Ramos (cell line): ENCODE measurements at regions not wholly inside any gene's neighbourhood (a gene's known extent, or its start where the extent isn't known, plus 50 kb on each side); places are given as distances from the start of the nearest gene placed in this dataset.
"Not testable (repeated sequence)": the region's sequence is repeated elsewhere in the genome, so short reads cannot be mapped to it uniquely, and the experiment has no call there.

Experiments
- in situ Hi-C: fragments of 300-500 bp; cut with MboI; formaldehyde crosslinking; loops from one replicate; pipeline ENCODE4 v1.14.3; 2022; ENCODE audit warnings: low sequenced_read_pairs; ENCODE audit not compliant: unreplicated experiment

DNA sequence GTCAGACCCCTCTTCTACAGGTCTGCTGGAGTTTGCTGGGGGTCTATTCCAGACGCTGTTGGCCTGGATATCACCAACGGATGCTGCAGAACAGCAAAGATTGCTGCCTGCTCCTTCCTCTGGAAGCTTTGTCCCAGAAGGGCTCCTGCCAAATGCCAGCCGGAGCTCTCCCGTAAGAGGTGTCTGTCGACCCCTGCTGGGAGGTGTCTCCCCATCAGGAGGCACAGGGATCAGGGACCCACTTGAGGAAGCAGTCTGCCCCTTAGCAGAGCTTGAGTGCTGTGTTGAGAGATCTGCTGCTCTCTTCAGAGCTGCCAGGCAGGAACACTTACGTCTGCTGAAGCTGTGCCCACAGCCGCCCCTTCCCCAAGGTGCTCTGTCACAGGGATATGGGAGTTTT lies 122.1 kb upstream of the TNP1 start:
- in situ Hi-C loops = not testable (repeated sequence)

DNA sequence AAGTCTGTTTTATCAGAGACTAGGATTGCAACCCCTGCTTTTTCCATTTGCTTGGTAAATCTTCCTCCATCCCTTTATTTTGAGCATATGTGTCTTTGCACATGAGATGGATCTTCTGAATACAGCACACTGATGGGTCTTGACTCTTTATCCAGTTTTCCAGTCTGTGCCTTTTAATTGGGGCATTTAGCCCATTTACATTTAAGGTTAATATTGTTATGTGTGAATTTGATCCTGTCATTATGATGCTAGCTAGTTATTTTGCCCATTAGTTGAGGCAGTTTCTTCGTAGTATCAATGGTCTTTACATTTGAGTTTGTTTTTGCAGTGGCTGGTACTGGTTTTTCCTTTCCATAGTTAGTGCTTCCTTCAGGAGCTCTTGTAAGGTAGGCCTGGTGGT lies 120.6 kb upstream of the TNP1 start:
- in situ Hi-C loops = not testable (repeated sequence)

DNA sequence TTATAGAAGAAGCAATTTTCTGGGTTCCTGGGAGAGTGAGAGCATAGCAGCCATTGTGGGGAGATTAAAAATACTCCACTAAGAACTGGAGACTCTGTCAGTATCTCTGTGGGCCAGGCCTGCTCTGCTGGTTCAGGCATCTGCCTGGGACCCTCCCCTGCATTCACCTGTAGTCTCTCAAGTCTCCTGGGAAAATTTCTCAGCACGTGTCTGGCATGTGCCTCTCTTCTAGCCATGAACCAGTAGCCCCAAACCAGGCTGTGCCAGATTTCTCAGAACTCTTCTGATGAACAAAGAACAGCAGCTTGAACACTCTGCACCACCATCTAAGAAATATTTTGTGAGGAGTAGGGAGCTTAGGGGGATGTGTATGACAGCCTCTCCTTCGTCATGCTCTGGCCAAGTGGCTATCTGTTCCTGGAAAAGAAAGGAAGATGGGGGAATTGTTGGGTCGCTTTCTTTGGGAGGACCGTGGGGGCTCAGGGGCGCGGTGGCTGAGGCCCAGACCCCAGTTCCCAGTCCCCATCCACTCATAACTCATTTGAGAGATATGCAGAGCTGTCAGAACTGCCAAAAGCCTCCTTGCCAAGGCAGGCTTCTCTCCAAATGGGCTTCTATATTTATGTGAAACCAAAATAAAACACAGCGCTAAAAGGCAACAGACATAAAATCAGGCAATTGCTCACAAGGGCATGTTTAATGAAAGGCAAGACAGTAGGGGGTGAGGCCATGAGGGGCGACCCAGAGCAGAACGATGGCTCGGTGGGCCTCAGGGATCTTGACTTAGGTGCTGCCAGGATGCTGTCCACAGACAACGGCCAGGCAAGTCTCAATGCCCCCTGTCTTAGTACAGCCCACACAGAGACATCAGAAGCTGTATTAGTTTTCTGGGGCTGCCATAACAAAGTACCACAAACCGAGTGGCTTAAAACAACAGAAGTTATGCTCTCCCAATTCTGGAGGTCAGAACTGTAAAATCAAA lies 114.7 kb upstream of the TNP1 start:
- in situ Hi-C loops = no loop called here

DNA sequence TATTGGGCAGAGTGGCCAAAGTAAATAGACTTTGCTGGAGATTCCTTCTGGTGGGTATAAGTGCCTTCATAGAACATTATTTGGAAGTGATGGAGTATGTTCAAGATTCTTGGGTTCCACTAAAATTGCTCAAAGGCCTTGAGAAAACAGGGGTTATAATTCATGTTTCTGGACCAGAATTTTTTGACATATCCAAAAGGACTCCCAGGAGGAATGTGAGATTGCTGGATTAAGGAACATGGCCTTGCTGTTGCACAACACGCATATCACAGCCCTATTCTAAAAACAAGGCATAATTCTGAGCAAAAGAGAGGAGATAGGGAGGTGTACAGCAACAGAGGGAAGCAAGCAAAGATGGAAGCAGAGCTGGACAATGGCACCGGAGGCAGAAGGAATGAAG lies 111.7 kb upstream of the TNP1 start:
- in situ Hi-C loops = no loop called here

DNA sequence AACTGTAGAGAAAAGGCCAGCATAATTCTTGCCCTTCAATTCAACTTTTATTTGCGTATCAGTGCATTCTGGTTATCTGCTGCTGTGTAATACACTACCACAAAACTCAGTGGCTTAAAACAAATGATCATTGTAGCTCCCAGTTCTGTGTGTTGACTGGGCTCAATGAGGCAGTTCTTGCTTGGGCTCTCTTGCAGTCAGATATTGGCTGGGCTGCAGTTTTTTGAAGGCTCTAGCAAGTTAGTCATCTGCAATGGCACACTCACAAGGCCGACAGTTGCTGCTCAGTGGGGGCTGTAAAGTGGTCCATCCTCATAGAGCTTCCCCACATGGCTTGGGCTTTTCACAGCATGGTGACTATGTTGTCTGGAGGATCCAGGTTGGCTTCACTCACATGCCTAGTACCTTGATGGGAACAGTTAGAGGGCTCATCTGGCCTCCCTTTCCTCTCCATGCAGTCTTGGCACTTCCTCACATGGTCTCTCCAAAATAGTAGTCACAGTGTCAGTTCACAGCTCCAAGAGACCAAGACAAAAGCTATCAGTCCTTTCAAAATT lies 110.6 kb upstream of the TNP1 start:
- in situ Hi-C loops = no loop called here

DNA sequence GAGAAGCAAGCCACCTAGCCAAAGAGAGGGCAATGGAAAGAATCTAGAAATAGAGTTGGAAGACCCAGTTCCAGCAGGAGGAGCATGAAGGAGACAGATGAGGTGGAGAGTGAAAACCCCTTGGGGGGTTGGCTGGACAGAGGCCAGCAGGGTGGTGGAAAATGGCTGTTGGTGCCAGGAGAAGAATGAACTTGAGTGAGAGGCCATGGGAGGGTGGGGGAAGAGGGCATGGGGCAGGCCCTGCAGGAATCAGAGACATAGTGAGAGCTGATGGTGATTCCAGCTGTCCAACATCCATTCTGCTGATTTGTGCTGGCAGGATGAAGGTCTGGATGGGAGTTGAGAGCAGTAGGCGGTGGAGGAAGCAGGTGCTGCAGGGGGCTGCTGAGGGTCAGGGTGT lies 108.0 kb upstream of the TNP1 start:
- in situ Hi-C loops = no loop called here

DNA sequence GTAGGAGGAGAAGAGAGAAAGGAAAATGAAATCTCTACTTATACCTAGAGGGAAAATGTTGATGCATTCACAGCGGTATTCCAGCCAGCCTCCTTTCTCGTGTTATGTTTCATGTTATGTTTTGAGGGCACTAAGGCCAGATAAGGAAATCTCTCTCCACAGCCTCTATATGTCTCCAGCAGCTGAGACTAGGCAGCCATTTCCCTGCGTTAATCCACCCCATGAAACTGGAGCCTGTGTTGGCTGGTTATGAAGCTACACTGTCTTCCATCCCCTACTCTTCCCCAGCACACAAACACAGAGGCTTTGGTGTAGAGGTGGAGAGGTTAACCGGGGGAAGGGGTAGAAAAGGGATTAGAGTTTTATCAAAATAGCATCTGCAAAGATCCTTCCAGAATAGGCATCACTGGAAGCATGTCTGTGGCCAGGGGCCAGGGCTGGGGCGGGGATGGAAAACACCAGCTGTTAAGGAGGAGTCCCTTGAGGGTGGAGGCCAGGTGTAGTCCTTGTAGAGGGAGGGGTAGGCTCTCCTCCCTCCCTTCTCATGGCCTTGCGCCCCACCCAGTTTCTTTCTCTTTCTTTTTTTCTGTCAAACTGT lies 100.9 kb upstream of the TNP1 start:
- in situ Hi-C loops = no loop called here

DNA sequence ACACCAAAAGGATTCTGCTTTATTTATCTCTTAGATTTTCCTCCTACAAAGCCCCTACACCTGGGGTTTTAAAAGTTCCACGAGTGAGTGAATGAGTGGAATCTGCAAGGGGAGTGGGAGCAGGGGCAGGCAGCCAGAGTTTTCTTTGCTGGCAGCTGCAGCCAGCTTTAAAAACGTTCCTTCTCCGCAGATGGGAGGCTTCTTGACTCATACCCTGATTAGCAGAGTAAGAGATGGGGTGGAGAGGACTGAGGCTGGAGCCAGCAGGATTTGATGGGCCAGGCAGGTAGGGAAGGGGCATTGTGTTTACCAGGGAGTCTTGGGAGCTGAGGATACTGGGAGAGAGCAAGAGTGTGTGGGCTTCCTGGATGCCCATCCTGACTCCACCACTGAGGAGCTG lies 99.6 kb upstream of the TNP1 start:
- in situ Hi-C loops = no loop called here

DNA sequence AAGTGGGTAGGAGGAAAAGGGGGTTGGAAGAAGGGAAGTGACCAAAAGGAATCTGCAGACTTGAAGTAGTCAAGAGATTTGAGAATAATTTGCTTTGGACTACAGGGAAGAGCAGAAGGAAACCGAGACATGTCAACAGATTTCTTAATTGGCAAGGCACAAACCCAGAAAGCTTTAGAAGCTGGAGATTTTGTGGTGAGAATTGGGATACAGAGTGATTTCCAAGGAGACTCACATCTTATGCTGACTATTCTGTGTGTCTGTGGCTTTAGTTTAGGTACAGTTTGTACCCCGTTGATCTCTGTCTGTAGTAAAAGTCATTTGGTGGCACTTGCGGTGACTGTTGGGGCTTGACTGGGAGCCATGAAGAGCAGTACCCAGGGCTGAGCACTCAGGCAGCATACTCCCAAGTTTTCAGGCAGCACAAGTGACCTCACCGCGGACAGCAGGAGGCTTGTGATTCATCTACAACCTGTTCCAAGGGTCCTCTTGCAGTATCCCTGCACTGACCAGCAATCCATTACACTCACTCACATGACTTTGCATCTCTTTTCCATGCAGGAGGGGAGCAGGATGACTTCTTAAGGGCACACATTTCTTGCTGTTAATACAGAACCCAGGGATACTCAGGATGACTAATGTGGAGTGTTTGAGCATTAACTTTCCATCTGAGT lies 97.1 kb upstream of the TNP1 start:
- in situ Hi-C loops = no loop called here

DNA sequence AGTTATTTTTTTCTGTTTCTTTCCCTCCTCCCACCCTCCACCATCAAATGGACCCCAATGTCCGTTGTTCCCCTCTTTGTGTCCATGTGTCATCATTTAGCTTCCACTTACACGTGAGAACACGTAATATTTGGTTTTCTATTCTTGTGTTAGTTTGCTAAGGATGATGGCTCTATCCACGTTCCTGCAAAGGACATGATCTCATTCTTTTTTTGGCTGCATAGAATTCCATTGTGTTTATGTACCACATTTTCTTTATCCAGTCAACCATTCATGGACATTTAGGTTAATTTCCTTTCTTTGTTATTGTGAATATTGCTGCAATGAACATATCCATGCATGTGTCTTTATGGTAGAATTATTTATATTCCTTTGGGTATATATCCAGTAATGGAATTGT lies 91.3 kb upstream of the TNP1 start:
- in situ Hi-C loops = no loop called here

DNA sequence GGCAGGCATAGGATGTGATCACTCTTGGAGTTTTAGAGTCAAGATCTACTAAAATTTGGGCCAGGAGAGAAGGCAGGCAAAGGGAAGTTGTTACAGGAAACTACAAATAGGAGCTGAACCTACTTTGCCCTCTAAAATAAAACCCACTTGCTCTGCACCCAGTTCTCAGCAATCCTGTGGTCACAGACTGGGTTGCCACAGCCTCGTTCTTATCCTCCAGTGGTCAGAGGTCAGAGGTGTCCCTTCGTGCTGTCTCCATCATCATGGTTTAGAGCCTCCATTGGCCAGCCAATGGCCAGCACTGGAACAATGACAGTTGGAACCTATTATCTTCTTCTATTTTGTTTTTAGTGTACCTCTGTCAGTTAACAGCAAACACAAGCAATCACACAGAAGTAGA lies 90.7 kb upstream of the TNP1 start:
- in situ Hi-C loops = no loop called here

DNA sequence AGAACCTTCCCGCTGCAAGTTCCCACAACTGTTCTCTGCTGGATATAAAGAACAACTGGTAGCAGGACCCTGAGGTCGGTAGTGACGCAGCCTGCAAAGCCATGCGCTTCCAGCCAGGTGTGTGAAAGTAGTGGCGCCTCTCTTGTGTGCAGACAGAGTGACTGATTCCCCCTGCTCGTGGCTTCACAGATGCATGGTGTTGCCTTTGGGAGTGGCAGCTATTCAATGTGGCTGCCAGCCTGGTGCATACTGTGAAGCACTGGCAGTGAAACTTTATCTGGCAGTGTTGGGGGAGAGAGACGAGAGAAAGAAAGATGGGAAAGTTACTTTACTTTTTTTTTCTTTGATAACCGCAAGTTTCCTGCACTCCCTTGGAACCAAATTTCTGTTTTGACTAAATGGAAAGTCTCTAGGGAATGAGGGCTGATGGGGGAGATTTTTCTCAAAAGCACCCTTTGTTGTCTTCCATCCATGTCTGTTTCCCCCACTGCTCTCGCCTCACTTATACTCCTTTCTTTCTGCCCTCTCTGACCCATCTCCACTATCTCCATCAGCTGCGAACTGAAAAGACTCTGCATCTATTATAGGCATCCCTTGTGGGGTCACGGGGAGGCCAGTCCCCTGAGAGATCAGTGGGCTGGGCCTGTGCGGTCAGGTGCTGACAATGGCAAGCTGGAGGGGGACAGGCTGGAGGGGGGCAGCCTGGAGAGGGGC lies 90.0 kb upstream of the TNP1 start:
- in situ Hi-C loops = no loop called here

DNA sequence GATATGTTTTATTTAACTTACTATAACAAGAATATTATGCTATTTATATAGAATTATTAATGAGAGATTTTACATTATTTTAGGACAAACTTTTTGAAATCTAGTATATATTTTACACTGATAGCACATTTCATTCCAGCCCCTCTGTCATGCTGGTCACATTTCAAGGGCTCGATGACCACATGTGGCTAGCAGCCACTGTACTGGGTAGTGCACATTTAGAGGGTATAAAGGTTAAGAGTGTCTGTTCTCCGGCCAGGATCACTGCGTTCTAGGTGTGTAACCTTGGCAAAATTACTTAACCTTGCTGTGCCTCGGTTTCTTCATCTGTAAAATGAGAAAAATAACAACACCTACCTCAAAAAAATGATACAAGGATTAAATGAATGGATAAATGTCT lies 87.2 kb upstream of the TNP1 start:
- in situ Hi-C loops = no loop called here

DNA sequence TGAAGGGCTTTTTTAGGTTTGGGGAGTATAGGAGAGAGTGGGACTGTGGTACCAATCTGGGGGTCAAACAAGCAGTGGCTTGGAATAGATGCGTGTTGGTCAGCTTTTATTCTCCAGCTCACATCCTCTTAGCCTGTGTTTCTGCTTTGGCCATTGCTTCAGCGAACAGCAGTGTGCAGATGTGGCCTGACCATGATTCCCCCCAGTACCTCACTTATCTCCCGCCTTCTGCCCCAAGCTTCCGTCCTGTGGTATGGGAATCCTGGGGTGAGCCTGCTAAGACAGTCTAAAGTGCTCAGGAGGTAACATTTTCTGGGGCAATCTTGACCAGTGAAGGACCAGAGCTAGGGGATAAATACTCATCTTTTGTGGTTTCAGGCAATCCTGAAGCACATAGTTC lies 84.9 kb upstream of the TNP1 start:
- in situ Hi-C loops = no loop called here

DNA sequence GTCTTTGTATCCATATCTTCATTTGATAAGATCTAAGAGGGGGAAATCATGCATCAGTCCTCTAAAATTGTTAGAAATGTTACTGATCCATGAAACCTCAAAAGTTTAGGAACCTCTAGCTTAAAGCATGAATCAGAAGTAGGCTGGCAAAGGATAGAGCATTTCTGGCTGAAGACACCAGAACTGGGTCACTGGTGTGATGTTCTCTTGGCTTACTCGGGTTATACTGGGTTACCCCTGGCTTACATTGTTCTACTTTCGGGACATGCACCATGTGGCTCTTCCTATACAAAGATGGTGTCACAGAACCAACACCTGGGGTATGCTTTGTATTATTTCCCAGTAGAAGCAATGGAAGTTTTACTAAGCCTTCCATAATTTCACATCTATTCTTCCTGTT lies 83.2 kb upstream of the TNP1 start:
- in situ Hi-C loops = no loop called here

DNA sequence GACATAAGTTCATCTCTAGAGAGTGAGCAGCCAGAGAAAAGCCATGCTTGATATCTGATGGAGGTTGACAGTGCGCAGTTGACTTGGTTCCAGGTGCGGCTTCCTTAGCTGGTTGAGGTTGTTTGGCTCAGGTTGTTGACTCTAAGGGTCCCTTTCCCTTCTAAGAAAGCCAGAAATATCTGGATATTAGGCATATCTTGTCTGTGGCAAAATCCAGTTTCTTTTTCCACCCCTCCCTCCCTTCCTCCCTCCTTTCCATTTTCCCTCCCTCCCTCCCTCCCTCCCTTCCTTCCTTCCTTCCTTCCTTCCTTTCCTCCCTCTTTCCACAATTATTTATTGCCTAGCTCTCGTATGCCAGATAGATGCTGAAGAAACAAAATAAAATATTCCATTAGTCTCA lies 82.6 kb upstream of the TNP1 start:
- in situ Hi-C loops = no loop called here

DNA sequence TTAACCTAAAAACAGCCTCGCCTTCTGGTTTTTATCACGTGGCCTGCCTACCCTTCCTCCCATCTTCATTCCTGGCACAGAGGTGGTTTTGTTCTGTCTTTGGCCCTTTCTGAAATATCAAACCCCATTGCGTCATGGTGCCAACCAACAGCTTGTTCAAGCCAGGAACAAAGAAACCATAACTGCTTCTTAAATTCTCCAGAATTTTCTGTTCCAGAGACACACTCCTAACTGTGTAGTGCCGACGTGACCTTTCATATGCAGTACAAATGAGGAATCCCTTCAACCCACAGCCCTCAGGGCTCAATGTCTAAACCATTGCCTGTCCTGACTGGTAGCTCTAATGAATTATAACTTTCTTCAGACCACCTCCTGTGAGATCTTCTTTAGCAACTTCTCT lies 82.2 kb upstream of the TNP1 start:
- in situ Hi-C loops = no loop called here

DNA sequence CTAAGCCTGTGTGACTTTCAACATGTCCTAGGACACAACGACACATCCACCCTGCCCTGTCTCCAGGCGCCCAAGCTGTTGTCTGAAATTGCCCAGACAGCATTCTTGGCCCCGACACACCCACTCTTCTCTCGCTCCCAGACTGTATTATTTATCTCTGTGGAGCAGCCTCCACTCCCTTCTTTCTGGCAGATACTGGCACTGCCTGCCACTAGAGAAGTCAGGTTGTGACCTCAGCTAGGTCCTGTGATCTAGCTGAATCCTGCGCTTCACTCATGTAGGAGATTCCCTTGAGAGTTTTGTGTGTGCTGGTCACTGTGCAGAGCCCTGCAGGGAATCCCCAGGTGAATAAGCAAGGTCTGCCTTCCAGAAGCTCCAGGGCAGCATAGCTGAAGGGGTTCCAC lies 77.1 kb upstream of the TNP1 start:
- in situ Hi-C loops = no loop called here

DNA sequence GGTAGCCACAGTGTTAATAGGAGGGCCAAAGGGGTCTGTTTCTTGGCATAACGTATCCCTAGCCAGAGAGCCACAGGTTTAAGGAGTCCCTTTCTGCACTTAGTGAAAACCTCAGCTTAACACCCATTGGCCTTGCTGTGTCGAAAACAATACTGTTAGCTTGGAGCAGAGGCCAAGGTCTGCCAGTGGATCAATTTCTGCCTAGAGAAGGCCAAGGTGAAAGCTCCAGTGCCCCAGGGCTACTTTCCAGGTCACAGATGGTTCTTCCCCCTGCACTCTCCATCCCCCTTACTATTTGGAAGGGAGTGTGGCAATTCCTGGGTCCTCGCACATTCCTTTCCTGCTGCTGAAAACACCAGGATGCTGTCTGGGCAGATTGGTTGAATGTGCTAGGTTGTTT lies 74.8 kb upstream of the TNP1 start:
- in situ Hi-C loops = no loop called here

DNA sequence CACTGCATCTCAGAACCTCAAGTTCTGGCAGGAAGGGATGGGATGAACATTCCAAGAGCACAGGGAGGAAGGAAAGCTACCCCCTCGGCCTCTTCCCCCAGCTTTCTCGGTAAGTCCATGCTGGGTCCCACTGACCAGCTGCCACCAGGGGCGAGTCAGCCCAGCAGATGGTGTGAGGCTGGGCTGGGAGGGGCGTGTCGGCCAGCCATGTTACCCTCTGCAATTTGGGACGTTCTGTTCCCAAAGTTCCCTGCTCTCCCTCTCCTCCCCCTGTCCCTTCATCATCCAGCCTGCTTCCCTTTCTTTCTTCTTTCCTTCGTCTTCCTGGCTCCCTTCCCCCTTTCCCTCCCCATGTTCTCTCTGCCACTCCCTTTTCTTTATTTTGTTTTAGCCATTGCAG lies 74.3 kb upstream of the TNP1 start:
- in situ Hi-C loops = no loop called here
